HCT116 (cell line): ENCODE measurements at regions not wholly inside any gene's neighbourhood (a gene's known extent, or its start where the extent isn't known, plus 50 kb on each side); places are given as distances from the start of the nearest gene placed in this dataset.

Experiments used
- ELF1 ChIP-seq: IDR thresholded peaks from 2 replicates; pipeline ENCODE4 v1.6.1; 2012; ENCODE audit warnings: low read depth, borderline replicate concordance
- EZH2 ChIP-seq: fragments of 200-600 bp; sonication (generic); IDR thresholded peaks from 2 replicates; pipeline ENCODE4 v1.6.1; 2017; ENCODE audit warnings: antibody characterized with exemption, mixed run types
- POLR2A ChIP-seq: IDR thresholded peaks from 2 replicates; pipeline ENCODE4 v1.7.0; 2011; ENCODE audit warnings: borderline replicate concordance; ENCODE audit not compliant: insufficient read depth, insufficient read length; ENCODE audit errors: extremely low read depth
- RAD21 ChIP-seq: IDR thresholded peaks from 2 replicates; pipeline ENCODE4 v1.6.1; 2012; ENCODE audit warnings: low read depth, mild to moderate bottlenecking
- TF ChIP-seq, protein P1 (sequence below): IDR thresholded peaks from 2 replicates; pipeline ENCODE4 v1.6.1; 2012; ENCODE audit warnings: low read depth
- TF ChIP-seq, protein P2 (sequence below), 3 experiments: fragments of 200-600 bp in 1 of 3; sonication (generic) in 1 of 3; IDR thresholded peaks in 2 of 3; conservative IDR thresholded peaks in 1 of 3; 2 replicates each; pipeline ENCODE4 v1.5.1; 2012 to 2017; ENCODE audit warnings: low read depth in 2 of 3, low read length in 2 of 3, antibody characterized with exemption in 1 of 3, borderline replicate concordance in 1 of 3, control low read depth in 1 of 3, mild to moderate bottlenecking in 1 of 3, mixed read lengths in 1 of 3, mixed run types in 1 of 3, moderate library complexity in 1 of 3; ENCODE audit not compliant: insufficient read depth in 1 of 3
- TF ChIP-seq, protein P3 (sequence below): IDR thresholded peaks from 2 replicates; pipeline ENCODE4 v1.6.1; 2012

GRCh38 chr12:67804168-67804567 lies 155.6 kb downstream of the DYRK2 start:
- TF ChIP-seq RAD21 (no peak), POLR2A (no peak), EZH2 (no peak), ELF1 (no peak)
- TF ChIP-seq, protein P1, sequence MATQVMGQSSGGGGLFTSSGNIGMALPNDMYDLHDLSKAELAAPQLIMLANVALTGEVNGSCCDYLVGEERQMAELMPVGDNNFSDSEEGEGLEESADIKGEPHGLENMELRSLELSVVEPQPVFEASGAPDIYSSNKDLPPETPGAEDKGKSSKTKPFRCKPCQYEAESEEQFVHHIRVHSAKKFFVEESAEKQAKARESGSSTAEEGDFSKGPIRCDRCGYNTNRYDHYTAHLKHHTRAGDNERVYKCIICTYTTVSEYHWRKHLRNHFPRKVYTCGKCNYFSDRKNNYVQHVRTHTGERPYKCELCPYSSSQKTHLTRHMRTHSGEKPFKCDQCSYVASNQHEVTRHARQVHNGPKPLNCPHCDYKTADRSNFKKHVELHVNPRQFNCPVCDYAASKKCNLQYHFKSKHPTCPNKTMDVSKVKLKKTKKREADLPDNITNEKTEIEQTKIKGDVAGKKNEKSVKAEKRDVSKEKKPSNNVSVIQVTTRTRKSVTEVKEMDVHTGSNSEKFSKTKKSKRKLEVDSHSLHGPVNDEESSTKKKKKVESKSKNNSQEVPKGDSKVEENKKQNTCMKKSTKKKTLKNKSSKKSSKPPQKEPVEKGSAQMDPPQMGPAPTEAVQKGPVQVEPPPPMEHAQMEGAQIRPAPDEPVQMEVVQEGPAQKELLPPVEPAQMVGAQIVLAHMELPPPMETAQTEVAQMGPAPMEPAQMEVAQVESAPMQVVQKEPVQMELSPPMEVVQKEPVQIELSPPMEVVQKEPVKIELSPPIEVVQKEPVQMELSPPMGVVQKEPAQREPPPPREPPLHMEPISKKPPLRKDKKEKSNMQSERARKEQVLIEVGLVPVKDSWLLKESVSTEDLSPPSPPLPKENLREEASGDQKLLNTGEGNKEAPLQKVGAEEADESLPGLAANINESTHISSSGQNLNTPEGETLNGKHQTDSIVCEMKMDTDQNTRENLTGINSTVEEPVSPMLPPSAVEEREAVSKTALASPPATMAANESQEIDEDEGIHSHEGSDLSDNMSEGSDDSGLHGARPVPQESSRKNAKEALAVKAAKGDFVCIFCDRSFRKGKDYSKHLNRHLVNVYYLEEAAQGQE, result no peak
- TF ChIP-seq, protein P2, sequence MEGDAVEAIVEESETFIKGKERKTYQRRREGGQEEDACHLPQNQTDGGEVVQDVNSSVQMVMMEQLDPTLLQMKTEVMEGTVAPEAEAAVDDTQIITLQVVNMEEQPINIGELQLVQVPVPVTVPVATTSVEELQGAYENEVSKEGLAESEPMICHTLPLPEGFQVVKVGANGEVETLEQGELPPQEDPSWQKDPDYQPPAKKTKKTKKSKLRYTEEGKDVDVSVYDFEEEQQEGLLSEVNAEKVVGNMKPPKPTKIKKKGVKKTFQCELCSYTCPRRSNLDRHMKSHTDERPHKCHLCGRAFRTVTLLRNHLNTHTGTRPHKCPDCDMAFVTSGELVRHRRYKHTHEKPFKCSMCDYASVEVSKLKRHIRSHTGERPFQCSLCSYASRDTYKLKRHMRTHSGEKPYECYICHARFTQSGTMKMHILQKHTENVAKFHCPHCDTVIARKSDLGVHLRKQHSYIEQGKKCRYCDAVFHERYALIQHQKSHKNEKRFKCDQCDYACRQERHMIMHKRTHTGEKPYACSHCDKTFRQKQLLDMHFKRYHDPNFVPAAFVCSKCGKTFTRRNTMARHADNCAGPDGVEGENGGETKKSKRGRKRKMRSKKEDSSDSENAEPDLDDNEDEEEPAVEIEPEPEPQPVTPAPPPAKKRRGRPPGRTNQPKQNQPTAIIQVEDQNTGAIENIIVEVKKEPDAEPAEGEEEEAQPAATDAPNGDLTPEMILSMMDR (IDR thresholded peaks at IDR 0.05 in 2 of 3, conservative IDR thresholded peaks at IDR 0.05 in 1 of 3; ENCODE audit: borderline replicate concordance in 1 of 3, insufficient read depth in 1 of 3, low read depth in 2 of 3, low read length in 2 of 3), result no peak
- TF ChIP-seq, protein P3, sequence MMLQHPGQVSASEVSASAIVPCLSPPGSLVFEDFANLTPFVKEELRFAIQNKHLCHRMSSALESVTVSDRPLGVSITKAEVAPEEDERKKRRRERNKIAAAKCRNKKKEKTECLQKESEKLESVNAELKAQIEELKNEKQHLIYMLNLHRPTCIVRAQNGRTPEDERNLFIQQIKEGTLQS, result no peak
